Breast epithelium (tissue), 4 donors: ENCODE measurements at regions not wholly inside any gene's neighbourhood (a gene's known extent, or its start where the extent isn't known, plus 50 kb on each side); places are given as distances from the start of the nearest gene placed in this dataset.
A peak's percentile ranks its signal among the peaks of the same experiment; 100 is the strongest.

ENCODE experiments used
- DNase-seq, 2 donors: peaks; one replicate each; pipeline ENCODE4 v3.0.0-alpha.2; 2019; ENCODE audit warnings: low spot score in 2 of 2
- H3K27ac ChIP-seq, 2 donors: fragments of 200-600 bp; sonication (generic) in 1 of 2; one replicate each; pipeline ENCODE4 v1.5.1; 2016 to 2019; ENCODE audit warnings: mild to moderate bottlenecking in 1 of 2
- H3K27me3 ChIP-seq, 2 donors: fragments of 200-600 bp; sonication (generic) in 1 of 2; one replicate each; pipeline versions ENCODE4 v1.5.1 to v1.6.0; 2017 to 2019; ENCODE audit warnings: control low read depth in 1 of 2, mild to moderate bottlenecking in 1 of 2
- H3K36me3 ChIP-seq: fragments of 200-600 bp; one replicate; pipeline ENCODE4 v1.5.1; 2019
- H3K4me1 ChIP-seq, 2 donors: fragments of 200-600 bp; sonication (generic); one replicate each; pipeline ENCODE4 v1.5.1; 2016 to 2019; ENCODE audit warnings: control low read depth in 1 of 2
- H3K4me3 ChIP-seq, 3 donors: fragments of 200-600 bp; sonication (generic); 1 replicate in 2 of 3; 2 replicates in 1 of 3; pipeline ENCODE4 v1.5.1; 2016 to 2019; ENCODE audit warnings: mild to moderate bottlenecking in 3 of 3, moderate library complexity in 2 of 3
- H3K9me3 ChIP-seq, 2 donors: fragments of 200-600 bp; sonication (generic) in 1 of 2; one replicate each; pipeline ENCODE4 v1.5.1; 2016 to 2019; ENCODE audit warnings: control low read depth in 1 of 2
- POLR2A ChIP-seq: fragments of 450-650 bp; IDR thresholded peaks from one replicate; pipeline ENCODE4 v1.6.1; 2016; ENCODE audit warnings: antibody characterized with exemption, mild to moderate bottlenecking, moderate library complexity
- POLR2AphosphoS5 ChIP-seq, 3 donors: sonication (generic); formaldehyde crosslinking; IDR thresholded peaks; one replicate each; pipeline ENCODE4 v1.6.1; 2017; ENCODE audit warnings: antibody characterized with exemption in 3 of 3
- intact Hi-C: fragments of 100-400 bp; cut with DNase I; formaldehyde crosslinking; loops from one replicate; pipeline ENCODE4 v1.15.1; 2023; ENCODE audit warnings: low total_unique reads
- TF ChIP-seq, protein P1 (sequence below), 3 donors: fragments of 450-650 bp; IDR thresholded peaks; one replicate each; pipeline ENCODE4 v1.5.1; 2016 to 2017; ENCODE audit warnings: antibody characterized with exemption in 3 of 3, mild to moderate bottlenecking in 3 of 3, moderate library complexity in 3 of 3

DNA sequence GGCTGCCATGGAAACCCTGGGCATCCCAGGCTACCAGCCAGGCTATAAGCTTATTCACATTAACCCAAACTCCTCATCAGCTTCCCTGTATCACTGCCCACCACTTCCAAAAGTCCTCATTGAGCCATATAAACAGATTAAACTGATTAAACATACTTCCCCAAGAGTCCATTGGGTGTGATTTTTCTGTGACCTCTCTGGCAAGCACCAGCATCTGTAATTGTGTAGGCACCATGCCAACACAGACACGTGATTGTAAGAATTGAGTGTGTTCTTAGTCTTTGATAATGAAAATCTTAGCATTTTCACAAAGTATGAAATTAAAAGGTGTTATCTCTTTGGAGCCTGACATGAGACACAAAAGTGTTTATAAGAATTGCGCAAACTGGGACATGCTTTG is 679.3 kb downstream of the TYW1 start:
- Histone ChIP-seq H3K4me3 (no peak overlapping the region), H3K36me3 (no peaks in the 10 kb centered on the region), H3K27me3 (no peaks in the 10 kb centered on the region), H3K9me3 (peaks cover 0 to 14% of the 10 kb centered on the region in 2 donors), H3K4me1 (no peaks in the 10 kb centered on the region), H3K27ac (no peak overlapping the region)
- no peak for DNase-seq
- intact Hi-C loops: no loop called here
- TF ChIP-seq POLR2AphosphoS5 (IDR thresholded peaks at IDR 0.05) (no peak), POLR2A (no peak)
- TF ChIP-seq, protein P1, sequence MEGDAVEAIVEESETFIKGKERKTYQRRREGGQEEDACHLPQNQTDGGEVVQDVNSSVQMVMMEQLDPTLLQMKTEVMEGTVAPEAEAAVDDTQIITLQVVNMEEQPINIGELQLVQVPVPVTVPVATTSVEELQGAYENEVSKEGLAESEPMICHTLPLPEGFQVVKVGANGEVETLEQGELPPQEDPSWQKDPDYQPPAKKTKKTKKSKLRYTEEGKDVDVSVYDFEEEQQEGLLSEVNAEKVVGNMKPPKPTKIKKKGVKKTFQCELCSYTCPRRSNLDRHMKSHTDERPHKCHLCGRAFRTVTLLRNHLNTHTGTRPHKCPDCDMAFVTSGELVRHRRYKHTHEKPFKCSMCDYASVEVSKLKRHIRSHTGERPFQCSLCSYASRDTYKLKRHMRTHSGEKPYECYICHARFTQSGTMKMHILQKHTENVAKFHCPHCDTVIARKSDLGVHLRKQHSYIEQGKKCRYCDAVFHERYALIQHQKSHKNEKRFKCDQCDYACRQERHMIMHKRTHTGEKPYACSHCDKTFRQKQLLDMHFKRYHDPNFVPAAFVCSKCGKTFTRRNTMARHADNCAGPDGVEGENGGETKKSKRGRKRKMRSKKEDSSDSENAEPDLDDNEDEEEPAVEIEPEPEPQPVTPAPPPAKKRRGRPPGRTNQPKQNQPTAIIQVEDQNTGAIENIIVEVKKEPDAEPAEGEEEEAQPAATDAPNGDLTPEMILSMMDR (IDR thresholded peaks at IDR 0.05): no peak

DNA sequence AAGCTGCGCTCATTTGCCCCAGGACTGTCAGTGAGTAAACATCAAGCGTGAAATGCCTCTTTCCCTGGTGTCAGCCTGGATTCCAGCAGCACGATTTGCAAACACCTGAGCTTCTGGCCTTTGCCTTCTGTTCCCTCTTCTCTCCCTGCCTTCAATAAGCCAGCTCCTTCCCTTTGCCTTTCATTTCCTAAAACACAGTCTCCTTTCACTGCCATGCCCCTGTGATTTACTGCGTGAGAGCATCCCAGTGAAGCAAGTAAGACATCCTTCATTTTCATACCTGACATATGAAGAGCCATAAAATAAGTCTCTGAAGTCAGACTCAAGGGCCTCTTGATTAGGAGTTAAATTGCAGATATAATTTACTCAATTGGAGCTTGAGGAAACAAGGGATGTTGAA is 681.8 kb downstream of the TYW1 start:
- H3K4me3 ChIP-seq: no peak overlapping the region
- intact Hi-C loops: no loop called here
- TF ChIP-seq POLR2A (no peak), POLR2AphosphoS5 (IDR thresholded peaks at IDR 0.05) (no peak)
- TF ChIP-seq, protein P1 (IDR thresholded peaks at IDR 0.05): no peak
- no peaks in the 10 kb centered on the region for H3K9me3 ChIP-seq
- H3K27me3 ChIP-seq: no peaks in the 10 kb centered on the region
- H3K27ac ChIP-seq: no peak overlapping the region
- H3K4me1 ChIP-seq: no peaks in the 10 kb centered on the region
- DNase-seq: no peak
- H3K36me3 ChIP-seq: no peaks in the 10 kb centered on the region

DNA sequence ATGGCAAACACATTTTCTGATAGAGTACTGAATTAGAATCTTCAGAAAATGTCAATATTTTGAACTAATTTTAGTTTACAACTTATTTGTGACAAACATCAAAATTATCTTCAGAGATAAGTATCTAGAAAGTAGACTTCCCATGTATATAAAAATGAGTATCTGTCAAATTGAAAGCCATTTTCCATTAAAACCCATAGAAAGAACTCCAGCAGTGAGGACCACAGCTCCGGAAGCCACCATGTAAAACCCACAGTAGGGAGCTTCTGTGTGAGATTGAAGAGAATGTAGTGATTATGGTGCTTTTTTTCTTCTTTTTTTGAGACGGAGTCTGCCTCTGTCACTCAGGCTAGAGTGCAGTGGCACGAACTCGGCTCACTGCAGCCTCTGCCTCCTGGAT is 687.0 kb downstream of the TYW1 start:
- intact Hi-C loops: no loop called here
- Histone ChIP-seq H3K36me3 (no peaks in the 10 kb centered on the region), H3K4me1 (no peaks in the 10 kb centered on the region), H3K27me3 (no peaks in the 10 kb centered on the region), H3K9me3 (no peaks in the 10 kb centered on the region), H3K4me3 (no peak overlapping the region), H3K27ac (no peak overlapping the region)
- no peak for DNase-seq
- TF ChIP-seq POLR2A (no peak), POLR2AphosphoS5 (IDR thresholded peaks at IDR 0.05) (no peak)
- TF ChIP-seq, protein P1 (IDR thresholded peaks at IDR 0.05): no peak

DNA sequence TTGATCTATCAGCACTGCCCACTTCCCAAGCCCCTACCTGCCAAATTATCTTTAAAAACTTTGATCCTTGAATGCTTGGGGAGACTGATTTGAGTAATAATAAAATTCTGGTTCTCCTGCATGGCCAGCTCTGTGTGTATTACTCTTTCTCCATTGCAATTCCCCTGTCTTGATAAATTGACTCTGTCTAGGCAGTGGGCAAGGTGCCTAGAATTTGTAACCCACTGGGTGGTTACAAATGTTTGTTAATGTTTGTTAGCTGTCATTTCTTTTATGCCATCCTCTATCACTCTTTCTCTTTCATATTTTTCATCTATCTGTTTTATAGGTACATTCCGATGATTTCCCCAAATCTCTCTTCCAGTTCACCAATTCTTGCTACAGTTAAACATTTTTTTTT is 694.1 kb downstream of the TYW1 start:
- H3K36me3 ChIP-seq: no peaks in the 10 kb centered on the region
- H3K4me1 ChIP-seq: no peaks in the 10 kb centered on the region
- no peak overlapping the region for H3K4me3 ChIP-seq
- no peak for TF ChIP-seq POLR2AphosphoS5 (IDR thresholded peaks at IDR 0.05)
- TF ChIP-seq POLR2A: no peak
- TF ChIP-seq, protein P1 (IDR thresholded peaks at IDR 0.05): no peak
- H3K27ac ChIP-seq: no peak overlapping the region
- intact Hi-C loops: no loop called here
- peaks cover 0 to 3% of the 10 kb centered on the region in 2 donors for H3K27me3 ChIP-seq
- DNase-seq: no peak
- H3K9me3 ChIP-seq: no peaks in the 10 kb centered on the region

DNA sequence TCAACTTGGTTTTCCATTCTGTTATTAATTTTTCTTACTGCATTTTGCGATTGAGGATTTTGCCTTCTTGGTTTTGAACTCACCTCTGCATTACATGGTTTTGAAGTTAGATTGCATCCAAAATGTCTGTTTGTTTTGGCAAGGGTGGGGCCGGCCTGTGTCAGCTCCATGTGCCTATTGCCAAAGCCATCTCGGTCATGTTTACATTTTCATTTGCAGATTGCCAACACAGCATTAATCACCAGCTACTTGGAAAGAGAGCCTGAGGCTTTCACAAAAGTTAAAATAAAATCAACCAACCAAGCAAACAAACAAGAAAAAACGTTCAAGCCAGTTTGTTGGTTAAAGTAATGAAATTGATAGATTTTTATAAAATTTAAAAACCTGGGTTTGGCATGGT is 695.8 kb downstream of the TYW1 start:
- Histone ChIP-seq H3K27me3 (peaks cover 0 to 9% of the 10 kb centered on the region in 2 donors), H3K9me3 (no peaks in the 10 kb centered on the region), H3K27ac (no peak overlapping the region), H3K4me3 (no peak overlapping the region), H3K4me1 (no peaks in the 10 kb centered on the region), H3K36me3 (no peaks in the 10 kb centered on the region)
- intact Hi-C loops: no loop called here
- DNase-seq: peak in 1 of 2 donors; percentile 20
- TF ChIP-seq POLR2A: no peak
- TF ChIP-seq POLR2AphosphoS5 (IDR thresholded peaks at IDR 0.05): no peak
- TF ChIP-seq, protein P1 (IDR thresholded peaks at IDR 0.05): no peak
